Left forelimb (tissue), 1 donor: ENCODE measurements at regions not wholly inside any gene's neighbourhood (a gene's known extent, or its start where the extent isn't known, plus 50 kb on each side); places are given as distances from the start of the nearest gene placed in this dataset.

Experiments used
- DNase-seq: peaks from one replicate; pipeline ENCODE4 v3.0.0-alpha.2; 2018; ENCODE audit warnings: low spot score

DNA sequence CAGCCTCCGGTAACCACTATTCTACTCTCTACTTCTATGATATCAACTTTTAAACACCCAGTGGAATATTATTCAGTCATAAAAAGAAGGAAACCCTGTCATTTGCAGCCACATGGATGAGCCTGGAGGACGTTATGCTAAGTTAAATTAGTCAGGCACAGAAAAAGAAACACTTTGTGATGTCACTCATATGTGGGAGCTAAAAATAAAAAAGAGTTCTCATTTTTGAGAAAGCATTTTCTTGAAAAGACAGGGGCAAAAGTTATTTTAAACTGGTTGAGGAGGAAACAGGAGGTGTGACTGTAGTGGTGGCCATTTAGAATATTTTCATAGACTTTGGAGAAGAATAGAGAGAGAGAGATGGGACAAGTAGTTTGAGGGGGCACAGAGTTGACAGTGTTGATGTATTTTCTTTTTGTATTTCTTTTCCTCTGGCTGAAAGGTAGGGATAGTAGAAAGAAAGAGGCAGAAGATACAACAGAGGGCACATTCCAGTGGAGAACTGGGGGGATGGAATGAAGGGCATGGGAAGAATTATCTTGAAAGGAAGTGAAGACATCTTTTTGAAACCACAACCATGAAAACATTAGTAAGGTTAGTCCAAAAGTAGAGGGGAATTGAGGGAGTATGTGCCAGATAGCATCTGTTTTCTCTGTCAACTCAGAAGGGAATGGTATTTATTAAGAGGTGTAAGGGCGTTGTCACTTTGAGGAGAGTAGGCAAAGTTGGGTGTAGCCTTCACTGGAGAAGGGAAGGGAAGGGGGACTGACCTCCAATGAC is 181.3 kb upstream of the GMDS start:
- no peak for DNase-seq

DNA sequence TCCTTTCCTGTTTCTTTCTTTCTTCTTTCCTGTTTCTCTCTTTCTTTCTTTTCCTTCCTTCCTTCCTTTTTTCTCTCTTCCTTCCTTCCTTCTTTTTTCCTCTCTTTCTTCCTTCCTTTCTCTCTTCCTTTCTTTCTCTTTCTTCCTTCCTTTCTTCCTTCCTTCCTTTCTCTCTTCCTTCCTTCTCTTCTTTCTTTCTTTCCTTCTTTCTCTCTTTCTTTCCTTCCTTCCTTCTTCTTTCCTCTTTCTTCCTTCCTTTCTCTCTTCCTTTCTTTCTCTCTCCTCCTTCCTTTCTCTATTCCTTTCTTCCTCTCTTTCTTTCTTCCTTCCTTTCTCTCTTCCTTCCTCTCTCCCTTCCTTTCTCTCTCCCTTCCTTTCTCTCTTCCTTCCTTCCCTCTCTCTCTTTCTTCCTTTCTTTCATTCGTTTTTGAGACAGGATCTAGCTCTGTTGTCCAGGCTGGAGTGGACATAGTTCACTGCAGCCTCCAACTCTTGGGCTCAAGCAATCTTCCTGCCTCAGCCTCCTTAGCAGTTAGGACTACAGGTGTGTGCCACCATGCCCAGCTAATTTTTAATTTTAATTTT is 170.8 kb upstream of the GMDS start:
- DNase-seq, result no peak

DNA sequence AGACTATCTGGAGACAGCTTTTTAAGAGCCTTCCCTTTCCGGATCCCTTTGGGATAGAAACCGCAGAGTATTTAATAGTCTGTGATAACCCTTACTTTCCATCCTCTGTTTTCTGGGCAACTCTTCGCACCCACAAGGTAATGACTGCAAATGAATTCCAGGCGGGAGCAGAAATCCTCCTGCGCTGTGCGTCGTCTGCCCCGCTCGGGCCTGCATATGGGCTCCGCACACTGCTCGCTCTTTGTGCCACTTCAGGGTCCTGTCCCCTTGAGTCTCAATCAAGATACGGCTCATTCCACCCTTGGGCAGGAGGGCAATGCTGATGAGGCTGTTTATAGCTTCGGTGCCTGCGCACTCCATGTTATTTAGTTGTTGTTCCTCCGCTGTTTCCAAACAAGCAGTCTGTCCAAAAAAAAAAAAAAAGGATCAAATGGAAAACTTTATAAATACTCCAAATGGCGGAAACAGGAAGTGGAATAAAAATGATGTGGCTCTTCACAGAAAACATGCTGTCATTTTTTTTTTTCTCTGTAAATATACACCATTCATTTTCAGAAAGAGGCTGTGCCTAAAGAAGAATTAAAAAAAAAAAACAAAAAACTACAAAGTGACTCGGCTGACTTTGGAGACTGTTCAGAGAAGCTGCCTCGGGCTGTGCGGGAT is 169.6 kb upstream of the GMDS start:
- peak; percentile 47 for DNase-seq

DNA sequence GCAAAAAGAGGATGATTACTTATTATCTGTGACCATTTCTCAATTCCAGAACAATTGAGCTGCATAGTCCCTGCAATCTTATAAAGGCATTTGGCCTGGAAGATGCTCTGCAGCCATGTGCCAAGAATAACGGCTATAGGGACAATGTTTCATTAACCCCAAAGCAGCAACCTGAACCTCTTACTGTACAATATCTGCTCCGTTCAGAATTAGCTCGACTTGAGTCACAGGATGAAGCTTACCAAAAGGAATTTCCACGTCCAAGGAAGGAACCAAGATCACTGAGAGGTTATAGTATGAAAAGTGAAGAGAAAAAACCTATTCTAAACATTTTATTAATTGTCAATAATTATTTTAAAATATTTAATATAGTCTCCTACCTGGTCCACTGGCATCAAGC is 167.3 kb upstream of the GMDS start:
- no peak for DNase-seq

DNA sequence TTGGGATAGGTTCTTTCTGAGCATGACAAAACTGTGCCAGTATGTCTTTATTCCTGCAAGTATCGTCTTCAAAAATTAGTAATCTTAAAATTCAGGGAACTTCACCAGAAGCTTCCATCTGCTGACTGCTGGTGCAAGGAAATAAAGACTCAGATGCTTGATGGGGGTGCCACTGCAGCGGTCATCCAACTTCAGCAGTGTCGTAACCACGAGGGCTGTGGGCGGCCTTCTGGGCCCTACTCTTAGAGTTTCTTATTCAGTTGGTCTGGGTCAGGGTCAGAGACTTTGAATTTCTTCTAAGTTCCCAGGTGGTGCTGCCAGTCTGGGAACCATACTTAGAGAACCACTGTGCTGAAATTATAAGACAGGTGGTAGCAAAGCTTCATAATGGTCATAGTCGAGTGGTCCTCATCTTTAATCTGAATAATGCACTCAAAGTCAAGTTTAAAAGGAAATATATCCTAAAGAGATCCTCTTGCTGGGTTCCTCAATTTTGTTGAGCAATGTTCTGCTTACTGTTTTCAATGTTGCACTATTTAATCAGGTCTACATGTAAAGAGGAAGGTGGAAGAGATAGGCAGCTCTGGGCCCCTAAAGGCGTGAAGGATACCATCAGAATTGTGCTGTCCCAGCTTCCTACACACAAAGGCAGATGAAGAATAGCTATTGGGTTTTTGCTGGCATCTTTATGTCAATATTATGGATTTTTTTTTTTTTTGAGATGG is 165.4 kb upstream of the GMDS start:
- peak; percentile 31 for DNase-seq

DNA sequence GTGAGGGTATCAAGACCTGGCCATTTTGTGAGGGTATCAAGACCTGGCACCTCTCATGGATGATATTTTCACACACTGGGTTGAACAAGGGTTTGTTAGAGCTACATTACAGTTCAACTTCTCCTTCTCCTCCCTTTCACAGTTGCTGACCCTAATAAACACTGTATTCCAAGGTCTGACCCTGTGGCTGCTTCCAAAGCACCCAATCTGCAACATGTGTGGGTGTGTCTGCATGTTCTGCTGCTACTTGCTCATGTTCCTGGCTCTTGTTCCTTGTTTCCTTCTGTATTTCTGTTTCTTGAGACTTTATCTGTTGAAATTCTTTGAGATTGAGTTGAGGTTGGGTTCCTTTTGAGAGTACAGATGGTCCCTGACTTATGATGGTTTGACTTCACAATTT is 162.1 kb upstream of the GMDS start:
- no peak for DNase-seq

DNA sequence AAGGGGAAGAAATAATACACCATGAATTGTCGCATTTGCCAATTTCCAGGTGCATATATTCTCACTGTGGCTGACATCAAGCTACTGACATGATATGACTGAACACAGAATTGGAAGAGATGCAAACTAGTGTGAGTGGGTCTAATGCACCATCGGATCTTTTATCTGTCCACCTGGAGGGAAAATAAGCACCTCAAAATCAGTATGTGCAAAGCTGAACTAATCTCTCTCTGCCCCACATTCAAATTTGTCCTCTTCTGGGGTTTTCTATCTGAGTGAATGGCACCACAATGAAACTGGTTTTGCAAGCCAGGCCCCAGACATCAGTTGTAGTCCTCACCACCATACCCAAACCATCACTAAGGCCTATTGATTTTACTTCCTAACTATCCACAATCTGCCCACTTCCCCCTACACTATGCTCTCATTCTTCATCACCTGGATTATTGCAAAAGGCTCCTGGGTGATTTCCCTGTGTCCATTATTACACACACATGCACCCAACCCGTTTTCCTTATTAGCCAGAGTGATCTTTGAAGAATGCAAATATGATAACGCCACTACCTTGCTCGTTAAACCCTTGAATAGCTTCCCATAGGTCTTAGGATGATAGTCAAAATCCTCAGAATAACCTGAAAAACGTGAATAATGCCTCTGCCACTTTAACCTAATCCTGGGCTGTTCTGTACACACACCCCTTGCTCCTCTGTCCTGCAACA is 159.0 kb upstream of the GMDS start:
- no peak for DNase-seq

DNA sequence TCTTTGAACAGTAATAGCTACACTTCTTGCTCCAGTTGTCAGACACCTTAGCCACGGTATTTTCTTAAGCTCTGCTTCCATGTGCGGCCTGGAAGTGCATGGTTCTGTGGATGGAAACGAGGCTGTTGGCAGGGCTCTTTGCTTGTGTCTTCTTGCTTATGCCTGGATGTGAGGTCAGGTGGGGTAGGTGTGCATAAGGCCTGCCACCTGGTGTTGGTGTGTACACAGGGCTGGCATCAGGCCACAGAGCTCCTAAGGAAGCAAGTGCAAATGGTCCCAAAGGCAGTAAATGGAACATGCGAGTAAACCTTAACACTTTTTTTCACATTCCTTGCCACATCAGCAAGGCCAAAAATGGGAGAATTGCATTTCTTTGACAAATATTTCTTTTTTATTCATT is 158.1 kb upstream of the GMDS start:
- no peak for DNase-seq

DNA sequence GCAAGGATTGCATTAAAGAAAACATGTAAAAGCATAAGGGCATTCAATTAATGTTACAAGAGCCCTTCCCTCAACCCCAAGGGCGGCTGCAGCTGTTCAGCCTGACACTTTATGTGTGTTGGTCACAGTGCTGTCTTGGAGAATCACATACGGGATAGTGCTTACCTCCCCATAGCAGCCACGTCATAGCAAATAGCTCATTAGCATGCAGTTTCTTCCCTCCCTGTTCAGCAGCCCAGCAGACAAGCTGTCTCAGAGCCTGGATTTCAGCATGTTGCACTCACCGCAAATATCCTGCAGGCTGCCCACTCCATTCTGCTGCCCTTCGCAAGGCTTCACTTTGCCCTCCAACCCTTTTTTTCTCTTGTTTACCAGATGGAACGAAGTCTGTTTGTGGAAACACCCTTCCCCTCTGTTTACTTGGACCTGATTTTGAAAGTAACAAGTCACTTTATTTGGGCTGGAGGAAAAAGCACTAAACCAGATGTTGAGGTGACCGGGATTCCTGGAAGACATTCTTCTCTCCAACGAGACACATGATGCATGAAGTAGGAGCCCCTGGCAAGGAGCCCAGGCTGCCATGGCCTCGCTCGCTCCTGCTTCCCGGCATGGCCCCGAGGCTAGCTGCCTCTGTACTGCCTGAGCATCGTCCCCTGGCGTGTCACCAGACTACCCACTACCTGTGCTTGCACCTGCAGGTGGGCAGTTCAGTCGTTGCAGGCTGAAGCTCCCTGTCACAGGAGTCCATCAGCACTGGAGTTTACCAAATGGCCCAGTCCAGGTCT is 151.6 kb upstream of the GMDS start:
- DNase-seq, result peak; percentile 76

DNA sequence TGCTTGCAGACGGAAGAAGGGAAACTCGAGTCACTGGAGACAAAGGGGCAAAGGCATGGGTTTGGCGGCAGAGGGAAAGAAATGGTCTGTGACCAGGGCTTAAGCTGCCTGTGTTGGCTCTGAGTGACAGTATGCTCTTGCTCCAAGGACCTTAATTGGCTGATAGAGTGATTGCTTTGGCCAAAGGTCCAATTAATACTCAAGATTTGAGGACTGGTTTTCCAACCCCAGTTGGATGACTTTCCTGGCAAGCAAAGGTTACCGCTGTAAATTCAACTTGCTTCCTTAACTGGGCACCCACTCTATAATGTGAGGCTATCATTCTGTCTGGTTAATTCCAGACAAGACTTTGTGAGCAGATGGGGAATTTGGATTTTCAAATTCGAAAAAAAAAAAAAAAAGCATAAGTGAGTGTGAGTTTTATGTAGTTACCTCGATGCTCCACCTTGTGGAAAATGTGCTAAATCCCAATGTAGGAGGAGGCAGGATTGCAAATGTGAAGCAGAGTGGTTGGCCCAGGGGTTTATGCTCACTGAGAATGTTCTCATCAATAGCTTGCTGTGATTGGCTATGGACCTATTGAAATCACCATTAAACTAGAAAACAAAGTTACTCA is 150.7 kb upstream of the GMDS start:
- DNase-seq, result no peak

DNA sequence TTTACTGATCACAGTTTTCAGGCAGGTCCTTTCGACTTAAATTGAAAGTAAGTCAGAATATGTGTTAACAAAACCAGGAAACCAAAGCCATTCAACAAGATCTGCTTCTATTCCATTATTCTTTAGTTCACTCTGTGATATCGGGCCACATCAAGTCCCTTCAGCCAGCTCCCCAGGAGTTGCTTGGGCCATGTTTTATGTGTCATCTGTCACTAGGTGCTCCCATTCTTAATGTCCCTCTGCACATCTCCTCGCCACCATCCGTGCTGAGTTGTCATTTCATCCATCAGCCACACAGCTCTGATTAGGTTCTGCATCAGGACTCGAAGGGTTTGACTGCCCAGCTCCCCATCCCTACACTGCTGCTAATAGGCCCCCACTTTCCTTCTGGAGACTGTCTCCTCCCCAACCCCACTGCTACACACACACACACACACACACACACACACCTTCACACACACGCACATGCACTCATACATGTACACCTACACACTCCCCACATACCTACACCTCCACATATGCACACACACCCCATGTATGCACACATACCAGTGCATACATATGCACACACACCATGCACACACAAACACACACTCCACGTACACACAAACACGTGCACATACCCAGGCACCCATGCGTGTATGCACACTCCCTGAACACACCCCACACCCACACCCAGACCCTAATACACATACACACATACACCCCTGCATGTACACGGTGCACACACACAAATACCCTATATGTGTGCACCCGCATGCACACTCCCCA is 143.3 kb upstream of the GMDS start:
- no peak for DNase-seq

DNA sequence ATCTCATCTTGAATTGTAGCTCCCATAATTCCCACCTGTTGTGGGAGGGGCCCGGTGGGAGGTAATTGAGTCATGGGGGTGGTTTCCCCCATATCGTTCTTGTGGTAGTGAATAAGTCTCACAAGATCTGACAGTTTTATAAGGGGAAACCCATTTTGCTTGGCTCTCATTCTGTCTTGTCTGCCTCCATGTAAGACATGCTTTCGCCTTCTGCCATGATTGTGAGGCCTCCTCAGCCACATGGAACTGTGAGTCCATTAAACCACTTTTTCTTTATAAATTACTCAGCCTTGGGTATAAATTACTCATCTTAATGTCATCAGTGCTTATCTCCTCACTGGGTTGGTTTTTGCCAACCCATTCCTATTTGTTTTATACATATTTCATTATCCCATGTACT is 142.0 kb upstream of the GMDS start:
- DNase-seq, result no peak

DNA sequence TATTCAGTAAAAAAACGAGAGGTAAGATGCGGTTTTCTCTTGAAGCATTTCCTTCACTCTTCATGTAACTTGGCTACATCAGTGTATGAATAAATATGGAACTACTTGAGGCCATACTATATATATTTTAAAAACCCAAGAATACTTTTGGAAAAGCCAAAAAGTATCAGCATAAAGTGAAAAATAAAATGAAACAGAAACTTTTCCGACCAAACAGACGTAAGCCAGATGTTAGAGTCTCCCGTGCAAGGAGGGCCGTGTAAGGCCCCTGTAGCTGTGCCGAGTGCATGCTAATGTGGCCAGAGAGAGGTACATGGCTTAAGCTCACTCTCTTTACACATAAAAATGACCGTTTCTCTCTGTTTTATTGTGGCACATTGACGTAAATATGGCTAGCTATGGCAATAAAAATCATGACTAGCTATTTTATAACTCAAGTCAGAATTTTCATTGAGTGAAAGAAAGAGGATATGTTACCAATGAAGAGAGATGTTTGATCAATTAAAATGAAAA is 140.1 kb upstream of the GMDS start:
- no peak for DNase-seq

DNA sequence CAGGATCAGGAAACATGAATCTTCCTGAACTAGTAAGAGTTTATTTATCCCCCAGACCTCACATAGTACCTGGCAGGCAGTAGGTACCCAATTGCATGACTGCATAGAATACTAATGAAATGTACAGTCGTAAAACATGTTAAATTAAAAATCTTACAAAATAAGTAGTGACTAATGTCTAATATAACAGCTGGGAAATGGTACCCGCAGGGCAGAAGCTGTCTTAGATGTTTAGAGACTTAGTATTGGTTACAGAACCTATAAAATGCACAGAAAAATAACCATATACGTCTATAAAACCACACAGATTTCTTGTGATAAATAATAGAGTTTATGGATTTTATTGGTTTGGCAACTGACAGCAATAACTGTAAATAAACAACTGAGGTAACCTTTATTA is 139.1 kb upstream of the GMDS start:
- DNase-seq, result no peak

DNA sequence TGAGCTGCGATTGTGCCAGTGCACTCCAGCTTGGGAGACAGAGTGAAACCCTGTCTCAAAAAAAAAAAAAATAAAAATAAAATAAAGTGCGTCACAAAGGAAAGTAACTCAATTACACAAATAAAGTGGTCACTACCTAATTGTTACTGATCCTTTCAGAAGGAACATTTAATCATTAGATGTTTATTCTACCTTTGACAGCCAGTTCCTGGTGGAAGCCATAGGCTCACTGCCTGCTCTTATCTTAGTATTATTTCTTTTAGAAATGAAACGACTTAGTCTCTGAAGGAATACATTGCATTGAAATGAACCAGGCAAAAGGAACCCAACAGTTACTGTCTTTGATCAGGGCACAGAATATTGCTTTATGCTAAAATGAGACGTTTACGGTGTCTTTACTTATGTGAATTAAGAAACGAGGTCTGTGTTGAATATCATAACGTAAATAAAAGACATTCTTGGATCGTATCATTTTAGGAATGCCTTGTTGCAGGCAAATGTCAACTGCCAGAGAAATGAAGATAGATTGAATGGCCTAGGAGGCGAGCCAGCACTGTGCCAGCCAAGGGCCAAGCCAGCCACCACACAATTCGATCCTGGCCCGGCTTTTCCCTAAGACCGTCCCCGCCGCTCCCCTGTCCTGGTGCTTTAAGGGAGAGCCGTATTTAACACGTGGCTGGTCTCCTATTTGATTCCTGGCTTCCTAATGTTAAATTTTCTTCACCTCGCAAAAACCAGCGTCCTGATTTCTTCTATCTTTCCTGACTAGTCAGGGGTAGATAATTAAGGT is 136.7 kb upstream of the GMDS start:
- DNase-seq, result no peak

DNA sequence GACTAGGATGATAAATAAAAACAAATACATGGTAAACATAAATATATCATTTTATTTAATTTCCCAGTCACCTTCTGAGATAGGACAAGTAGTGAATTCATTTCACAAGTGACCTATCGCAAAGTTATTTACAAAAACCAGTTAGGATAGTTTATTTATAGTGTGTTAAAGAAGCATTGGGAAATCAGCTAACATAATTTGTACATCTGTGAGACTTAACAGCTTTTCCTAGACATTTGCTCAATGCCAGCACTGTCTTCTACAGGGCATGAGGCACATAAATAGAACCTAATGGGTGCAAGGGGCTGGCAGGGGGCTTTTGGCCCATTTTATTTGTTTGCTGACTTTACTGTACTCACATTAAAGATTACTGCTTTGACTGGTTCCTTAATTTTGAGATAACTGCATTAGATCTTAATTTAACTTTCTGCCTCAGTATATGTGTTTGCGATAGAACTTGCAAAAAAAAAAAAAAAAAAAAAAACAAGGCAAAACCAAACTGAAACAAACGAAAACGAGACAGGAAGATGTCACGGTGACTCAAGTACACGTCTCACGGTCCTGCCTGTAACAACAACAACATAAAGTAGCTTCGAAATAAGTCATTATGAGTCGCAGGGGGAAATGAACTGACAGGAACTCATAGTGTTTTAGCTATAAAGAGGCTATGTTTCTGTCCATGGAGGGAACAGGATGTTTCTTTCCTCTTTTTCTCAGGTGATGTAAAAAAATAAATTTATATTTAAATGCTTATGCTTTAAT is 133.7 kb upstream of the GMDS start:
- no peak for DNase-seq

DNA sequence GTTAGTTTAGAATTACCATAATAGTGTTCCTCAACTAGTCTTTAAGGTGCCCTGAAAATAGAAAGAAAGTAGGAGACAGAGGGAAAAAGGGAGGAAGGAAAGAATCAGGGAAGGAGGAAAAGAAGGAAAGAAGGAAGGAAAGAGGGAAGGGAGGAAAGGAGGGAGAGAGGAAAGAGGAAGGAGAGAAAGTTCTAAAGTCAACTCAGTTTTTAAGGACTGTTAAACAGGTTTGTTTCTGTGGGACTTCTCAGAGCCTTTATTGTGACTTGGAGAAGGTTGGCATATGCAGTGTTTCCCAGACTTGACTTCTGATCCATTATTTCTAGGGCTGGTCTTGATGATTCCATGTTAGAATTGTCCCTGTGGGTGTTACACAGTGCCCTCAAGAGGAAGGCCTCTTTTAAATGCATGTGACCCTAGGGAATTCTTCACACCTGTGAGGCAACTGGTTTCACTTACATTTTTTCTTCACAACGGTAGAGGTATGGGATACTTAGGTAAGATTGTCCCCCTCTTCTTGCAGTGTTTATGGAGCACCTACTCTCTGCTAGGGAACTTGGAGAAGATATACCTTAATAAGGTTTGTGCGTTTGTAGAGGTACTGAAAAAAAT is 132.7 kb upstream of the GMDS start:
- no peak for DNase-seq
